CD4-positive, CD25-positive, alpha-beta regulatory T cell (primary cell): ENCODE measurements at regions not wholly inside any gene's neighbourhood (a gene's known extent, or its start where the extent isn't known, plus 50 kb on each side); places are given as distances from the start of the nearest gene placed in this dataset.

Source experiments
- ATAC-seq, 2 donors: fragments of 150-1000 bp; cut with Tn5 transposase; one replicate each; pipeline ENCODE4 v1.10.0; 2021; ENCODE audit warnings: low read depth in 2 of 2, moderate number of reproducible peaks in 2 of 2, moderate library complexity in 1 of 2
- DNase-seq, 3 donors: peaks; one replicate each; pipeline versions ENCODE4 v3.0.0 to v3.0.0-alpha.2; 2012 to 2022; ENCODE audit warnings: mixed read lengths in 1 of 3
- H3K27ac ChIP-seq: one replicate; pipeline ENCODE4 v1.7.0; 2013; ENCODE audit warnings: mild to moderate bottlenecking, low read length; ENCODE audit not compliant: insufficient read depth, poor library complexity, severe bottlenecking
- H3K27me3 ChIP-seq: one replicate; pipeline ENCODE4 v1.7.0; 2013; ENCODE audit warnings: low read length; ENCODE audit not compliant: control insufficient read depth, insufficient read depth
- H3K36me3 ChIP-seq: one replicate; pipeline ENCODE4 v1.7.0; 2013; ENCODE audit warnings: mild to moderate bottlenecking, low read length, moderate library complexity; ENCODE audit not compliant: control insufficient read depth, insufficient read depth
- H3K4me1 ChIP-seq: 2 replicates; pipeline ENCODE4 v1.7.0; 2013; ENCODE audit warnings: mild to moderate bottlenecking, low read length; ENCODE audit not compliant: insufficient read depth, control insufficient read depth, poor library complexity, severe bottlenecking
- H3K4me3 ChIP-seq: one replicate; pipeline ENCODE4 v1.7.0; 2013; ENCODE audit warnings: low read depth, mild to moderate bottlenecking, low read length, moderate library complexity
- H3K9me3 ChIP-seq, 2 experiments: 1 replicate in 1 of 2; 2 replicates in 1 of 2; pipeline ENCODE4 v1.7.0; 2013; ENCODE audit warnings: low read length in 2 of 2, mild to moderate bottlenecking in 1 of 2, moderate library complexity in 1 of 2; ENCODE audit not compliant: control insufficient read depth in 2 of 2
- H3K27ac Mint-ChIP-seq, 3 donors: one replicate each; pipeline ENCODE4 v1.8.0; 2020 to 2022; ENCODE audit warnings: mild to moderate bottlenecking in 3 of 3, mixed read lengths in 3 of 3, moderate library complexity in 2 of 3
- H3K27me3 Mint-ChIP-seq: one replicate; pipeline ENCODE4 v1.8.0; 2022; ENCODE audit warnings: mild to moderate bottlenecking, mixed read lengths
- H3K36me3 Mint-ChIP-seq: one replicate; pipeline ENCODE4 v1.8.0; 2020; ENCODE audit warnings: mixed read lengths
- H3K4me1 Mint-ChIP-seq, 4 donors: one replicate each; pipeline ENCODE4 v1.8.0; 2020 to 2022; ENCODE audit warnings: mixed read lengths in 4 of 4, mild to moderate bottlenecking in 1 of 4
- H3K4me3 Mint-ChIP-seq, 4 donors: one replicate each; pipeline ENCODE4 v1.8.0; 2020 to 2022; ENCODE audit warnings: mild to moderate bottlenecking in 4 of 4, mixed read lengths in 4 of 4, moderate library complexity in 3 of 4
- H3K9me3 Mint-ChIP-seq, 7 donors: one replicate each; pipeline ENCODE4 v1.8.0; 2020 to 2022; ENCODE audit warnings: mixed read lengths in 7 of 7, mild to moderate bottlenecking in 3 of 7, moderate library complexity in 2 of 7

- Histone ChIP-seq H3K4me3 (no peak overlapping the region), H3K9me3 (no peaks in the 10 kb centered on the region), H3K27ac (no peak overlapping the region), H3K36me3 (no peaks in the 10 kb centered on the region), H3K27me3 (peaks cover 3% of the 10 kb centered on the region), H3K4me1 (no peaks in the 10 kb centered on the region)
- no peak overlapping the region for H3K27ac Mint-ChIP-seq
- no peaks in the 10 kb centered on the region for H3K4me1 Mint-ChIP-seq
- no peak for ATAC-seq
- H3K4me3 Mint-ChIP-seq, result no peak overlapping the region
- H3K9me3 Mint-ChIP-seq, result peaks cover 0 to 3% (median 0%) of the 10 kb centered on the region in 7 donors
- no peaks in the 10 kb centered on the region for H3K27me3 Mint-ChIP-seq
- no peaks in the 10 kb centered on the region for H3K36me3 Mint-ChIP-seq
- peak in 1 of 3 donors; percentile 16 for DNase-seq
Observed at GRCh38 chr12:59164991-59165718, 244.9 kb upstream of the LRIG3 start.

GRCh38 chr12:59164226-59164625 lies 243.9 kb upstream of the LRIG3 start:
- Histone ChIP-seq H3K9me3 (no peaks in the 10 kb centered on the region), H3K4me1 (no peaks in the 10 kb centered on the region), H3K27ac (no peak overlapping the region), H3K36me3 (no peaks in the 10 kb centered on the region), H3K4me3 (no peak overlapping the region), H3K27me3 (peaks cover 3% of the 10 kb centered on the region)
- DNase-seq, result no peak
- H3K9me3 Mint-ChIP-seq, result peaks cover 0 to 3% (median 0%) of the 10 kb centered on the region in 7 donors
- no peak overlapping the region for H3K27ac Mint-ChIP-seq
- H3K4me1 Mint-ChIP-seq, result no peaks in the 10 kb centered on the region
- no peak overlapping the region for H3K4me3 Mint-ChIP-seq
- H3K27me3 Mint-ChIP-seq, result no peaks in the 10 kb centered on the region
- no peak for ATAC-seq
- no peaks in the 10 kb centered on the region for H3K36me3 Mint-ChIP-seq

GRCh38 chr12:59158681-59159080 lies 238.4 kb upstream of the LRIG3 start:
- Mint-ChIP-seq H3K27me3 (no peaks in the 10 kb centered on the region), H3K36me3 (no peaks in the 10 kb centered on the region), H3K9me3 (peaks cover 0 to 20% (median 0%) of the 10 kb centered on the region in 7 donors), H3K4me3 (no peak overlapping the region), H3K4me1 (no peaks in the 10 kb centered on the region), H3K27ac (no peak overlapping the region)
- Histone ChIP-seq H3K9me3 (no peaks in the 10 kb centered on the region), H3K4me1 (no peaks in the 10 kb centered on the region), H3K4me3 (no peak overlapping the region), H3K36me3 (no peaks in the 10 kb centered on the region), H3K27ac (no peak overlapping the region), H3K27me3 (no peaks in the 10 kb centered on the region)
- DNase-seq, result no peak
- no peak for ATAC-seq

- Mint-ChIP-seq H3K27me3 (no peaks in the 10 kb centered on the region), H3K4me1 (no peaks in the 10 kb centered on the region), H3K9me3 (peaks cover 0 to 20% (median 0%) of the 10 kb centered on the region in 7 donors), H3K36me3 (no peaks in the 10 kb centered on the region), H3K27ac (no peak overlapping the region), H3K4me3 (no peak overlapping the region)
- ATAC-seq, result no peak
- DNase-seq, result no peak
- no peak overlapping the region for H3K4me3 ChIP-seq
- no peaks in the 10 kb centered on the region for H3K36me3 ChIP-seq
- no peaks in the 10 kb centered on the region for H3K27me3 ChIP-seq
- no peaks in the 10 kb centered on the region for H3K4me1 ChIP-seq
- no peaks in the 10 kb centered on the region for H3K9me3 ChIP-seq
- H3K27ac ChIP-seq, result no peak overlapping the region
Observed at GRCh38 chr12:59158066-59158465, 237.8 kb upstream of the LRIG3 start.

GRCh38 chr12:59155448-59155847 lies 235.1 kb upstream of the LRIG3 start:
- Histone ChIP-seq H3K27me3 (no peaks in the 10 kb centered on the region), H3K4me3 (no peak overlapping the region), H3K36me3 (no peaks in the 10 kb centered on the region), H3K4me1 (no peaks in the 10 kb centered on the region), H3K9me3 (no peaks in the 10 kb centered on the region), H3K27ac (no peak overlapping the region)
- Mint-ChIP-seq H3K27ac (no peak overlapping the region), H3K4me1 (no peaks in the 10 kb centered on the region), H3K4me3 (no peak overlapping the region), H3K27me3 (no peaks in the 10 kb centered on the region), H3K36me3 (no peaks in the 10 kb centered on the region), H3K9me3 (peaks cover 0 to 20% (median 0%) of the 10 kb centered on the region in 7 donors)
- DNase-seq (no peak), ATAC-seq (no peak)

GRCh38 chr12:59151243-59151642 lies 230.9 kb upstream of the LRIG3 start:
- Histone ChIP-seq H3K9me3 (no peaks in the 10 kb centered on the region), H3K36me3 (no peaks in the 10 kb centered on the region), H3K27me3 (no peaks in the 10 kb centered on the region), H3K4me3 (no peak overlapping the region), H3K4me1 (no peaks in the 10 kb centered on the region), H3K27ac (no peak overlapping the region)
- Mint-ChIP-seq H3K4me3 (no peak overlapping the region), H3K27ac (no peak overlapping the region), H3K4me1 (peaks cover 0 to 2% (median 0%) of the 10 kb centered on the region in 4 donors), H3K36me3 (no peaks in the 10 kb centered on the region), H3K27me3 (no peaks in the 10 kb centered on the region), H3K9me3 (peaks cover 0 to 14% (median 0%) of the 10 kb centered on the region in 7 donors)
- no peak for ATAC-seq
- no peak for DNase-seq

GRCh38 chr12:59149995-59150642 lies 229.8 kb upstream of the LRIG3 start:
- DNase-seq, result peak in 2 of 3 donors; percentile 8 to 69
- H3K36me3 ChIP-seq, result no peaks in the 10 kb centered on the region
- Mint-ChIP-seq H3K27me3 (no peaks in the 10 kb centered on the region), H3K4me3 (no peak overlapping the region), H3K9me3 (peaks cover 0 to 9% (median 0%) of the 10 kb centered on the region in 7 donors), H3K36me3 (no peaks in the 10 kb centered on the region), H3K27ac (no peak overlapping the region), H3K4me1 (peaks cover 0 to 2% (median 0%) of the 10 kb centered on the region in 4 donors)
- no peaks in the 10 kb centered on the region for H3K27me3 ChIP-seq
- H3K4me3 ChIP-seq, result no peak overlapping the region
- no peaks in the 10 kb centered on the region for H3K4me1 ChIP-seq
- no peaks in the 10 kb centered on the region for H3K9me3 ChIP-seq
- ATAC-seq, result peak in 1 of 2 donors; percentile 53
- no peak overlapping the region for H3K27ac ChIP-seq

- Mint-ChIP-seq H3K4me3 (no peak overlapping the region), H3K36me3 (no peaks in the 10 kb centered on the region), H3K27ac (no peak overlapping the region), H3K9me3 (peaks cover 0 to 2% (median 0%) of the 10 kb centered on the region in 7 donors), H3K27me3 (no peaks in the 10 kb centered on the region), H3K4me1 (peaks cover 0 to 2% (median 0%) of the 10 kb centered on the region in 4 donors)
- H3K27me3 ChIP-seq, result no peaks in the 10 kb centered on the region
- no peak for DNase-seq
- H3K4me1 ChIP-seq, result no peaks in the 10 kb centered on the region
- H3K36me3 ChIP-seq, result no peaks in the 10 kb centered on the region
- no peak overlapping the region for H3K4me3 ChIP-seq
- no peak overlapping the region for H3K27ac ChIP-seq
- no peaks in the 10 kb centered on the region for H3K9me3 ChIP-seq
- ATAC-seq, result no peak
Observed at GRCh38 chr12:59147791-59148190, 227.5 kb upstream of the LRIG3 start.
